UCSD-AML1 (cell line): ENCODE measurements at regions not wholly inside any gene's neighbourhood (a gene's known extent, or its start where the extent isn't known, plus 50 kb on each side); places are given as distances from the start of the nearest gene placed in this dataset.
A peak's percentile ranks its signal among the peaks of the same experiment; 100 is the strongest.

Experiments used
- DNase-seq: peaks from one replicate; lab custom pipeline; 2025; ENCODE audit not compliant: unreplicated experiment; lab: John Stamatoyannopoulos, UW

DNA sequence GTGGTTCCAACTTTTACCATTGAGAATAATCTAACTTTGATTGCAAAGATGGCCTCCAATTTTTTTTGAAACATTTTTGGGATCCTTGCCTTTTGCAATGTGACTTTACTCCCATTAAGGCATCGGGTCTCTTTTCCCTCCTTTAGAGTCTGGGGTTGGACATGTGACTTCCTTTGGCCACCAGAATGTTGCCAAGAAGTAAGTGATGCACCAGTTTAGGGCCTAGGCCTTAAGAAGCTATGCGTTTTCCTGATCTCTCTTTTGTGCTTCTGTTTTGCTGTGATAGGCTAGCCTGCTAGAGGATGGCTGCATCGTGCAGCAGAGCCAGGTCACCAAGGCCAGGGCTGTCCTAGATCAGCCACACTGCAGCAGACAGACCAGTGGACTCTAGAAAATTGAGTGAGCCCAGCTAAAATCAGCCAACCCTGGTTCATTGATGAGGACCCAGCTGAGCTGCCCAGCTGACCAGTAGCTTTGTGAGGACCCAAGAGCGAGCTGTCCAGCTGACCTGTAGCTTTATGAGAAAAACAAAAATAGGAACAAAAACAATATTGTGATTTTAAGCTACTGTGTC, 594.0 kb upstream of the JAG1 start:
- DNase-seq: no peak

DNA sequence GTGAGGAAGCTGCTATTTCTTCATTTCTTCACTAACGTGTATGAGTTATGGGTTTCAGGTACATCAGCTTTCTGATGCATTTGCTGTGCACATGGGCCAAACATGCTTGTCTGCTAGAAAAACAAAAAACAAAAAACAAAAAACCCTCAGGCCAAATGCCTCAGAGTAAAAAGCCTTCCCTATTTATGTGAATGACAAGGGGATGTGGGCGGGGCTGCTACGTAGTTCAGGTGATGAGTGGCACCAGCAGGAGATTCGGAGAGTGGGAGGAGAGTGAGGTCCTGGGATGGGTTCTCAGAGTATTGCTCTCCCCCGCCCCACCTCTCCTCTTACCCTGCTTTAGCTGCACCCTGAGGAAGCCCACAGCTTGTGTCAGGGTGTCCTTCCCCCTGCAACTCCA, 596.8 kb upstream of the JAG1 start:
- no peak for DNase-seq

DNA sequence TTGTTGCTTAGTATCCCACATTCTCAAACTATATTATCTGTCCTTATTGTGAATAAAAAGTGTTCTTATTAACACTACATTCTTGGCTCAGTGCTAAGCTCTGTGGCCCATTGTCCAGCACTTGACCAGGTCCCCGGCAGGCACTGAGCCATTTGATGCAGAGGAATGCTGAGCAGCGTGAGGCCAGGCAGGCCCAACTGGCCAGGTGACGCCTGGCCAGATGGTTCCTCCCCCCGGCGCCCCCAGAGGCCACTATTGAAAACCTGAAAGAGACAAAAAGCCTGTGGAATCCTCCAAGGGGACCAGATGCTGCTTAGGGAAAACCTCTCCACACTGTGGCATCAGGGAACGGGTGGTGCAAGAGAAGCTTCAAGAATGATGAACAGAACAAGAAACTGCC, 597.5 kb upstream of the JAG1 start:
- DNase-seq: no peak

DNA sequence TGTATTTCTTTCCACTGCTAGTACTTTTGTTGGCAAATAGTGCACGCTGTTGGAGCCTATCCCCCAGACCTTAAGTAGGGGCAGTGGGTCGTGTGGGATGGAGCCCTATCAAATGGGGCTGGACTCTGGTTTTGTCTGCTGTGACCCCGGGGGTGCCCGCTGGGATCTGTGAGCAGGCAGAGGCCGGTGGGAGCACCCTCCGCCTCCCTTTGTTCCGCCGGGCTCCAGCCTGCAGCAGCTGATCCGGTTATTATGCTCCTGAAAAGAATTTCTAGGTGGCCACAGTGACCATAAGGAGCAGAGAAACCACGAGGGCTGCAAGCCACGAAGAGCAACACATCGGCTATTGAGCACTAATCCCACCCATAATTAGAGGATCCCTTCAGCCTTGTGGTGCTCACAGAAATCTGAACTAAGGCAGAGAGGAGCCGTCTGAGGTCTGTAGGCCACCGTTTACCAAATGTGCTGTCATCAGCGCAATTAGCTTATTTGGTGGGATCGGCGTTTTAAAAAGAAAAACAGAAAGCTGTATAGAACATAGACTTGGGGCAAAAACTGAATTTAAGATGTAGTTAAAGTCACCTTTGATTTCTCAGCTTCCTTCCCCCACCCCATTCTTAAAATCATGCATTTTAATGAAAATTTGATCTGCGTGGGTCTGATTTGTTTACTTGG, 598.3 kb upstream of the JAG1 start:
- no peak for DNase-seq

DNA sequence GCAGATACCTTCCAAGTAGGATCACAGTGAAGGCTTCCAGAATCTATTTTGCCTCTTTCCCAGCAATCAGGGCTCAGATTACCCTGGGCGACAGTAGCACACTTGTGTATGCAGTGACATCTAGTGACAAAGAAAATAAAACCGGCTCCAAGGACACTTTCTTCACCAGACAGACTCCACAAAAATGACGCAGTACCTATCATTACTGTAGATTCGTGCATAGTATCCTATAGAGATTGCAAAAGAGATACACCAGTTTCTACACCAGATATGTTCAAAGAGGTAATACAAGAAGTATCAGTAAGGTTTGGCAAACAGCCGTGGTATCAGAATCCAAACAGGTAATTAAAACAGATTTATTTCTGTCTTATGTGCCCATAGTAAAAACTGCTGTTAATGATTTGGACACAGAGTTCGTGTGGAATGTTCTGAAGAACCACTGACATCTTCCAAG, 600.4 kb upstream of the JAG1 start:
- no peak for DNase-seq

DNA sequence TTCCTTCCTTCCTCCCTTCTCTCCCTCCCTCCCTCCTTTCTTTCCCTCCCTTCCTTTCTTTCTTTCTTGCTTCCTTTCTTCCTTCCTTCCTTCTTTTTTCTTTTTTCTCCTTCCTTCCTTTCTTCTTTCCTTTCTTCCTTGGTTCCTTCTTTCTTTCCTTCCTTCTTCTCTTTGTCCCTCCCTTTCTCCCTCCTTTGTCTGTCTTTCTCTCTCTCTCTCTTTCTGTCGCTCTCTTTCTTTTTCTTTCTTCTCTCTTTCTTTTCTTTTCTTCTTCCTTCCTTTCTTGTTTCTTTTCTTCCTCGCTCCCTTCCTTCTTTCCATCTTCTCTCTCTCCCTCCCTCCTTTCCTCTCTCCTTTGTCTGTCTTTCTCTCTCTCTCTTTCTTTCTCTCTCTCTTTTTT, 601.9 kb upstream of the JAG1 start:
- DNase-seq: no peak

DNA sequence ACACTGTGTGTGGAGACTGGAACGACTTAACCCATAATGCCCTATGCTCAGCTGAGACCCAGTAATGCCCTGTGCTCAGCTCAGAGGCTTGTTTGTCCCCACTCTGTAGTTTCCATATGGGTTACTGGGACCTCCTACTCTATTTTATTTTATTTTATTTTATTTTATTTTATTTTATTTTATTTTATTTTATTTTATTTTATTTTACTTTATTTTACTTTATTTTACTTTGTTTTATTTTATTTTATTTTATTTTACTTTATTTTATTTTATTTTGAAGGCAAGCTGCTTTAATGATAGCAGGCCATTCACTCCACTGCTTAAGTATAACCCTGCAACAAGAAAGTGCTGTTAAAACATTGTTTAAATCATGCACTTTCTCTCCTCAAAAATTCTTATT, 603.4 kb upstream of the JAG1 start:
- DNase-seq: no peak

DNA sequence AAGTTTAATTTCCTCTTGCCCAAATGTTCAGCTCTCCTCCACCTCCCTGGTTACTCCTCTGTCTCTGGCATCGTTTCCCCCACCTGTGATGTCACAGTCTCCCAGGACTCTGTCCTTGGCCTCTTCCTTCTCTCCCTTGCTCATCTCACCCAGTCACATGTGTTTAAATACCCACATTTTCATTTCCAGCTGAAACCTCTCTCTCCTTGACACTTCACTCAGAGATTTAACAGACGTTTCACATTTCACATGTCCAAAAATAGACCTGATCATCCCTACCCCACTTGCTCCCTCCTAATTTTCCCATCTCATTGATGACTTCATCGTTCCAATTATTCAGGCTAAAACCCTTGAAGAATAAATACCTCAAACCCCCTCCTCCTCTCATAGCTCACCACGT, 604.1 kb upstream of the JAG1 start:
- DNase-seq: no peak

DNA sequence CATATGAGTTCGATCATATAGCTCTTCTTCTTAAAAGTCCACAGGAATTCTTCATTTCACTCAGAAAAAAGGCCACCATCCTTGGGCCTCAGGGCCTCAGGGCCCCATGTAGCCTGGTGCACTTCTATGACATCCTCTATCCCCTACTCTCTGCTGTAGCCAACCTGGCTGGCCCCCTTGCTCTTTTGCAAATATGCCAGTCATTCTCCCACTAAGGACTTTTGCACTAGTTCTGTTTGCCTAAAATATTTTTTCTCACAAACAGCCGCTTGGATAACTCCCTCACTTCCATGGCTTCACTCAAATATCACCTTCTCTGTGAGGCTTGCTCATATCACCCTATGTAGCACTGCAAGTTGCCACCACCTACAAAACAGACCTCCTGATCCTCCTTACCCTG, 604.7 kb upstream of the JAG1 start:
- no peak for DNase-seq

DNA sequence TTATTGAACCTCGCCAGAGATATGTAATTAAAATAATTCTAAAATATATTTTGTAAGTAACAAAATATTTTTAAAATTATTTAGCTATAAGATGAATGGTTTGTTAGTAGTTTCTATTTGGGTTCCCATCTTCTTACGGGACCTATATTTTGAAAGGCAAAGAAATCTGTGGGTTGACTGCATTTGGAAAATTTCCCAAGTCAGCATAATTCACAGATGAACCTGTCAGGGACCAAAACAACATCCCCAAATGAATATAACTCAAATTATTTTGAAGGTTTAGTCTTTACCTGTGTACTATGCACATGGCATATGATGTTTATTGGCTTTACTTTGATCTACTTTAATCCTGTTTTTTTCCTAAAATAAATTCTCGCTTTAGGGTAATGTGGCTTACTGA, 607.4 kb upstream of the JAG1 start:
- DNase-seq: no peak

DNA sequence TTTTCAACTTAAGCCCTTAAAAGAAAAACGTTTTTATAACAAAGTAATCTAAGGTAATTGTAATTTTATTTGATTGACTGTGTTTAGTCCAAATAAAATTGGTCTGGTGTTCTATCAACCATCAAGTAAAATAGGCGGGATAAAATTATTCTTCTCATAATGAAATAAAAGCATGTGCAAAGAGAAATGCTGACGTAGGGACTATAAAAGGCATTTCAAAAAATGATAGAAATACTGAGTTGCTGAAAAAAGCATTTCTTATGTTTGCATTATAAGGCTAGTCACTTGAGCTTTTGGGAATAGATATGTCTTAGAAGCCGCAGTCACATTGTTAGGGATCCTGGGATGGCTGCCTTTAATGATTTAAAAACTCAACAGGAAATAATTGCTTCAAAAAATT, 608.0 kb upstream of the JAG1 start:
- DNase-seq: no peak

DNA sequence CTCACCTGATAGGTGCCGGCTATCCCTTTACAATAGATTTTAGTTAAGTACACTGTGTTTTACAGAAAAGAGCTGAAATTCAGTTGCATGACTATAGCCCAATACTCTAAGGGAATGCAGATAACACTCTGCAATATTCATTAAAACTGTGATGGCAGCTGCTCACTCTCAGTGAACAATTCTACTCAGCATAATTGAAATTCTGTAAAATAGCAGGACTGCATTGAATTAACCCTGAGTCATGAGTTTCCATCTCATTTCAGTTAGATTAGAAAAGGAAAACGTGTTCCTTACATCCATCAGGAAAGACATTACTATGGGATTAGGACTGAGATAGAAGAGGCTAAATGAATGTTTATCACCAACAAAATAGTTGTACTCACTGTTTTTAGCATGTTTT, 613.3 kb upstream of the JAG1 start:
- DNase-seq: no peak

DNA sequence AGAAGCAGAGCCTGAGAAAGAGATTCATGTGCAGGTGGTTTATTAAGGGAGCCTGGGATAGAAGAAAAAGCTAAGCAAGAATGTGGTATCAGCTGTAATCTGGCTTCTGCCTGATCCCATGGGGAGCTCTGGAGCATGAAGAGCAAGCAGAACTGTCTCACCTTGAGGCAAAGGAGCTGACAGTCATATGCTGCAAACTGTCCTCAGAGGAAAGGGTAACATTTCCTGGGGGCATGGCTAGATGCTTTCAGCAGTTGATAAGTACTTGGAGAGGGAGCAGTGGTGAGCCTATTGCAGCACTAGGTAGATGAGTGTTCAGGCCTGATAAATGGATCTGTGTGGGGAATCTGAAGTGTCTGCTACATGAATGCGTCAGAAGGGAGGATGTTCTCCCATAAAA, 621.5 kb upstream of the BTBD3 start:
- DNase-seq: no peak

DNA sequence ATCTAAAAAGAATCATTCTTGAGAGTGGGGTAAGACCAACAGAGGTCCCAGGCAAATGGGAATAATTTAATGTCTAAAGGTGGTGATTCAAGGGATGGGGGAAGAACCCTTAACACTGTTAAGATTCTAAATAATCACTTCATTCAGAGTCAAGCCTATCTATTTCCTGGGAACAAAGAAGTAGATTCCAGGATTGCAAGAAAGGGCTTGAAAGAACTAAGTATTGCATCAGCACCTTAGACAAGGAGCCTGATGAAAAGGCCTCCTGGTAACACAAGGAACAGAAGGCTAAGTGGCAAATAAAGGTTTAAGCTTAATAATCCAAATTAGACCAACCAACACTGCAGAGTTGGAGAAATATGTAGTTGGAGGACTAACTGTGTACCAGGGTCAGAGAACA, 620.7 kb upstream of the BTBD3 start:
- DNase-seq: no peak

DNA sequence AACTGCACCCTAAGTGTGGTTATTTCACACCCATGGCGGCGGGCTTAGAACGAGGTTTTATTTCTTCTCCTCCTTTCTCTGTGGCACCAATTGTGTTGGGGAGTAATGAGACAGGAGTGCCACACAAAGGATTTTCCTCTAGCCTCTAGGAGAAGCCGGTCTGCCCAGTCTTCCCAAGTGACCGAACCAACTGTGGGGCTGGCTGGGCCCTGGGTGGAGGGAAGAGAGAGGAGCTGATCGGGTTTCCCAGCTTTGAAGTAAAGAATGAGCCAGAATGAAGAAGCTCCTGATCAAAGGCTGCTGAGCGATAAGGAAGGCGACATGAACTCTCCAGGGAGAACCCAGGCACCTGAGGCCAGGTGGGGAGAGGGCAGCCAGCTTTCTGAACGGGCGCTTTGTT, 616.0 kb upstream of the BTBD3 start:
- DNase-seq: no peak

DNA sequence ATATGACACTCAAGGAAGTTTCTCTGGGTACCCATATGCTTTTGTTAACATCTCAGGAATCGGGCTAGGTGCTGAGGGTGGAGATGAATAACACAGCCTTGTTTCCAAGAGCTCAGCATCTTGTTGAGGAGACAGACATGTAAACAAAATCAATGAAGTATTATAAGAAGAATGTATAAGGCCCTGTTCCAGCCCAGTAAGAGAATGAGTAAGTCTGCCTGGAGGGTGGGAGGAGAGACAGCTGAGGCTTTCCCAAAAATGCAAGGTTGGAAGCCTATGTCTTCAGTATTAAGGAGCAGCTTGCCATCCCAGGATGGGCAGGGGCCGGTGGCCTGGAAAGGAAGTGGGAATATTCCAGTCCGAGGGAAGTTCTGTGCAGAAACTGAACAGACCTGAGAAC, 615.3 kb upstream of the BTBD3 start:
- DNase-seq: no peak

DNA sequence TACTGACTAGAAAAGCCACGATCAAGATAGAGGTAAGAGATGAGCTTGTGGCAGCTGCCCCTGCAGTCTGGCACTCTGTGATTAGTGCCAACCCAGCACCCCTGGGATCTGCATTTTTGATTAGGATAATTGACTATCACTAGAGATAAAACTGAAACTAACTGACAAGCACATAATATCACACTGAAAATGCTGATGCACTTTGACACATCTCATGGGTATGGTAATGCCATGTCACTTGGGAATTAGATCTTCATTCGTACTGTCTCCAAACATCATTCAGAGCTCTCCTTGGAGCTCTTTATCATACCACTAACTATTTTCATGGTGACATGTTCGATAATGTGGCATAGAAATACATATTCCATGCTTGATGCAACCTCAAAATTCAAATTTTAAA, 612.9 kb upstream of the BTBD3 start:
- no peak for DNase-seq

DNA sequence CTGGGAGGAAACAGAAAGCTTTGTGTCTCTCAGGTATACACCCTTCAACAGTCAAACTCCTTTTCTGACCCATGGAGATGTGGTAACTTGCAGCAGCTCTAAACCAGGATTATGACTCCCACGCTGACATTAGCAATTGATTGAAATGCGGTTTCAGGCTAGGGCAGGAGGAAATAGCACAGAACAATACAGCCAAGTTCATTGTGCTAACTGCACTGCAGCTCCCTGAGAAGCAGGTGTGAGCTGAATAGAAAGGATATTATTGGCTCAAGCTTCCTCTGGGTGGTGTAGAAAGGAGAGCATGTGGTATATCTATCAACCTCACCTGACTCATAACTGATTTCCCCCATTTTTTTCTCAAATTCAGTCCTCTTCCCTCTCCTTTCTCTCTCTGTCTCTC, 612.3 kb upstream of the BTBD3 start:
- DNase-seq: peak; percentile 26

DNA sequence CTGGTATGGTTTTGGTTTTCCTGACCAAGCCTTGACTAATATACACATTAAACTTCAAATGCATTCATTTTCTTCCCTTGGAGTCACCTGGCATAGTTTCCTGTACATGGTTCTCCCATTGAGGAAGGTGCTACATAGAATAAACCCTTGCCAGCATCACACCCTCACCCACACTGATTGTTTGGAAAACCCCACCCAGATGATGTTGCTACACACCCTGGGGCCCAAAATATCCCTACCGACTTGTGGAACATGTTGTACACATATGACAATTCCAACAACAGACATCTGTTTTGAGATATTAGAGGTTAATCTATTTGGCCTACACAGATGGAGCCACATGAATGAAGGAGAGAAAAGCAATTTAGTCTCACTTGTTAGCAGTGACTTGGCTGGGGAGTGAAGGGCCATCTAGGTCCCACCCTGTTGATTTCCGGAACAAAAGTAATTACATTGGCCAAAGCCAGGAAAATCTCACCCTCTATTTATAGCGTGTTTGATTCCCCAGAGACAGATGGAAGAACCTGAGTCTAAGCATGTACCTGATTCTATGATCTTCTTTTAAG, 606.0 kb upstream of the BTBD3 start:
- no peak for DNase-seq

DNA sequence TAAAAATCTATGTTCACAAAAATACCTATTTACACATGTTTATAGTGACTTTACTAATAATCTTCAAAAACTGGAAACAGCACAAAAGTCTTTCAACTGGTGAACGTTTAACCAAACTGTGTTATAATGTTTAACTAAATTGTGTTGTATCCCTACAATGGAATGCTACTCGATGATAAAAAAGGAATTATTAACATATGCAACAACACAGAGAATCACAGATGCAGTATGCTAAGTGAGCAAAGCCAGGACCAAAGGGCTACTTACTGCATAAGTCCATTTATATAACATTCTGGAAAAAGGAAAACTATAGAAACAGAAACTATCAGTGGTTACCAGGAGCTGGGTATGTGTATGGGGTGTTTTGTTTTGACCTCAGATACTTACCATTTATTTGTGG, 602.2 kb upstream of the BTBD3 start:
- no peak for DNase-seq

DNA sequence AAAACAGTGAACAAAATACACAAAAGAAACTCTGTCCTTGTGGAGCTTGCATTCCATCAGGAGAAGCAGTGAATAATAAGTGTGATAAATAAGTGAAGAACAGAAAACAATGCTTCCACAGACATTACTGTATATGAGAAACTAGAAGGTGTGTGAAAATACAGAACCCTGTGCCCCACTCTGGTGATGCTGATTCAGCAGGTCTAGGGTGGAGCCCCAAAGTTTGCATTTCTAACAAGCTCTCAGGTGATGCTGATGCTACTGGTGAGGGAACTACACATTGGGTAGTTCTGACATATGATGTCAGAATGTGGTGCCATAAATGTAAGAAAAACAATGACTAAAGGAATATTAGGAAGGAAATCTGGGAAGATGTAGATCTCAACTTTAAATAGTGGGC, 601.4 kb upstream of the BTBD3 start:
- no peak for DNase-seq

DNA sequence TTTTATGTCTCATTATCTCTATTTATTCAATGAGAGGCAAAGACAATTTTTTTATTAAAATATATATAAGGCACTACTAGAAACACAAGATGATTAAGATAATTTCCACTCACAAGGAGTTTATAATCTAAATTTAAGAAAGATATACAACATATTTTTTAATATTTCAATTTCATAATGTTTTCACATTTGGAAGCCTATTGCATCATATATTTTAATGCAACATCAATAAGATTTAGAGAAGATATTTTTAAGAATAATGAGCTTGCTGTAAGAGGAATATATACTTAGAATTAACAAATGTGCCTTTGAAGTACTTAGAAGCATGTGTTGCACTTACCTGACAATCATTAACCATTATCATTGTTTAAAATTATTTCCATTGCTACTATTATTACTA, 597.7 kb upstream of the BTBD3 start:
- no peak for DNase-seq

DNA sequence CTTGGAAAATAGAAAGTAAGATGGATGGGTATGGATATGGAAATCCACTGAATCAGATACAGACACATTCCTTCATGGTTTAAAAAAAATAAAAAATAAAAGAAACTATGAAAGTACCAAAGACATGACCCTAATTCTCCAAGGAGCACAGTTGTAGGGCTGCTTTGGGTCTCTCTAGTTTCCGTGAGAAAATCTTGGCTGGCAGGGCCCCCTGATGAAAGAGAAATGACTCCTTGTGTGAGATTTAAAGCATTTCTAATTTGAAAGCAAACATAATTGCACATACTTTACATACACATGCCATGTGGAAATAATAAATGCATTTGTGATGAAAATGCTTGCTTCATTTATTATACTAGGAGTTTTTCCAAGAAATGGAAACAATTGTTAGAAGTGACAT, 593.9 kb upstream of the BTBD3 start:
- DNase-seq: no peak
